ENCODE measurements at regions not wholly inside any gene's neighbourhood (a gene's known extent, or its start where the extent isn't known, plus 50 kb on each side); places are given as distances from the start of the nearest gene placed in this dataset.

DNA sequence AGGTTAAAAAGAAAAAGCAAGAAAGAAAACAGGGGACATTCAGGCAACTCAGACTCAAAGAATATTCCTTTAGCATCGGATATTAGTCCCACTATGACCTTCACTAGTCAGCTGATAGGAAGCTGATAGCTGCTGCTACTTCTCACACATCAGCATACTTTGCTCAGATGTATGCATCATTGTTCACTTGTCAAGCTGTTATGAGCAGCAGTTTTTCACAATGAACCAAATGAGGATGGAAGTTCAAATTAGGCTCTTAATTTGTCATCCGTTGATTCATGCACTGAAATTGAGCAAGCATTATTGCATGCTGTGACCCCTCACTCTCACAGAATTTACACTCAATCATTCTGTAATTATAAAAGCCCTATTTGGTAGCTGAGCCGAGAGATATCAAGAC lies 257.7 kb downstream of the SNX13 start:
- no peaks in the 10 kb centered on the region for H3K9me2 ChIP-seq (ENCODE audit: insufficient read depth)
- no peaks in the 10 kb centered on the region for H3K9me3 ChIP-seq (ENCODE audit: control insufficient read depth in 1 of 2, insufficient read depth in 1 of 2, low read depth in 1 of 2, low read length in 2 of 2)
- no peak for DNase-seq (ENCODE audit: low read depth, low spot score)
- ATAC-seq = no peak
- no peaks in the 10 kb centered on the region for H3K79me2 ChIP-seq (ENCODE audit: insufficient read depth, low read length)
- no peak overlapping the region for H3K9ac ChIP-seq (ENCODE audit: low read length)
- intact Hi-C loops (cut with micrococcal nuclease) = loop anchor here (10.0 kb wide), 1 partner anchor 1992 kb away; no protein-coding TSS in a partner anchor
- H3K4me2 ChIP-seq (ENCODE audit: low read length) = no peak overlapping the region
- no peaks in the 10 kb centered on the region for H3K27me3 ChIP-seq (ENCODE audit: insufficient read depth, low read length)
- no peak for TF ChIP-seq ELF1 (IDR thresholded peaks at IDR 0.05; ENCODE audit: borderline replicate concordance, low read depth)
- TF ChIP-seq, protein P1, sequence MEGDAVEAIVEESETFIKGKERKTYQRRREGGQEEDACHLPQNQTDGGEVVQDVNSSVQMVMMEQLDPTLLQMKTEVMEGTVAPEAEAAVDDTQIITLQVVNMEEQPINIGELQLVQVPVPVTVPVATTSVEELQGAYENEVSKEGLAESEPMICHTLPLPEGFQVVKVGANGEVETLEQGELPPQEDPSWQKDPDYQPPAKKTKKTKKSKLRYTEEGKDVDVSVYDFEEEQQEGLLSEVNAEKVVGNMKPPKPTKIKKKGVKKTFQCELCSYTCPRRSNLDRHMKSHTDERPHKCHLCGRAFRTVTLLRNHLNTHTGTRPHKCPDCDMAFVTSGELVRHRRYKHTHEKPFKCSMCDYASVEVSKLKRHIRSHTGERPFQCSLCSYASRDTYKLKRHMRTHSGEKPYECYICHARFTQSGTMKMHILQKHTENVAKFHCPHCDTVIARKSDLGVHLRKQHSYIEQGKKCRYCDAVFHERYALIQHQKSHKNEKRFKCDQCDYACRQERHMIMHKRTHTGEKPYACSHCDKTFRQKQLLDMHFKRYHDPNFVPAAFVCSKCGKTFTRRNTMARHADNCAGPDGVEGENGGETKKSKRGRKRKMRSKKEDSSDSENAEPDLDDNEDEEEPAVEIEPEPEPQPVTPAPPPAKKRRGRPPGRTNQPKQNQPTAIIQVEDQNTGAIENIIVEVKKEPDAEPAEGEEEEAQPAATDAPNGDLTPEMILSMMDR (IDR thresholded peaks at IDR 0.05 in 2 of 3, conservative IDR thresholded peaks at IDR 0.05 in 1 of 3; ENCODE audit: borderline replicate concordance in 1 of 3, insufficient read depth in 1 of 3, low read depth in 2 of 3, low read length in 2 of 3) = no peak
- TF ChIP-seq SRF (IDR thresholded peaks at IDR 0.05; ENCODE audit: low read depth) = no peak
- H2AFZ ChIP-seq (ENCODE audit: low read depth, low read length, poor library complexity, severe bottlenecking) = no peak overlapping the region
- no peak overlapping the region for H3K27ac ChIP-seq (ENCODE audit: low read depth, low read length)
- BruUV-seq (replicated peaks) = no TSS peak
- H3K4me1 ChIP-seq (ENCODE audit: control insufficient read depth in 1 of 2, insufficient read depth in 2 of 2, low read length in 2 of 2) = no peaks in the 10 kb centered on the region
- POLR2A ChIA-PET = no interaction called here
- RAD21 ChIA-PET (ENCODE audit: low non-redundant PET in 1 of 2, low total read pairs in 2 of 2, uncharacterized antibody in 2 of 2, unreplicated experiment in 2 of 2) = no interaction called here
- no peaks in the 10 kb centered on the region for H3K36me3 ChIP-seq (ENCODE audit: control insufficient read depth in 1 of 2, insufficient read depth in 2 of 2, low read length in 2 of 2)
- no peaks in the 10 kb centered on the region; the same call in 1 of the 2 replicates for H4K20me1 ChIP-seq (ENCODE audit: insufficient read depth)
- CTCF ChIA-PET = interaction anchor here (1.8 to 1.9 kb wide), 2 partner anchors 11 to 700 kb away, joined by 5 to 7 read pairs; no protein-coding TSS in a partner anchor
- H3K4me3 ChIP-seq (replicated peaks in 1 of 2; ENCODE audit: low read depth in 1 of 2, low read length in 2 of 2) = no peak overlapping the region

- H3K27me3 ChIP-seq (ENCODE audit: insufficient read depth, low read length) = no peaks in the 10 kb centered on the region
- H3K4me2 ChIP-seq (ENCODE audit: low read length) = no peak overlapping the region
- CTCF ChIA-PET = no interaction called here
- BruUV-seq (replicated peaks) = no TSS peak
- no peaks in the 10 kb centered on the region for H3K79me2 ChIP-seq (ENCODE audit: insufficient read depth, low read length)
- no peak overlapping the region for H3K4me3 ChIP-seq (replicated peaks in 1 of 2; ENCODE audit: low read depth in 1 of 2, low read length in 2 of 2)
- no peaks in the 10 kb centered on the region for H3K36me3 ChIP-seq (ENCODE audit: control insufficient read depth in 1 of 2, insufficient read depth in 2 of 2, low read length in 2 of 2)
- intact Hi-C loops (cut with micrococcal nuclease) = loop anchor here (10.0 kb wide), 1 partner anchor 1990 kb away; no protein-coding TSS in a partner anchor
- peaks cover 2% of the 10 kb centered on the region; the same call in 1 of the 2 replicates for H3K9me2 ChIP-seq (ENCODE audit: insufficient read depth)
- H3K9ac ChIP-seq (ENCODE audit: low read length) = no peak overlapping the region
- no peak overlapping the region for H3K27ac ChIP-seq (ENCODE audit: low read depth, low read length)
- H4K20me1 ChIP-seq (ENCODE audit: insufficient read depth) = no peaks in the 10 kb centered on the region
- H3K4me1 ChIP-seq (ENCODE audit: control insufficient read depth in 1 of 2, insufficient read depth in 2 of 2, low read length in 2 of 2) = no peaks in the 10 kb centered on the region
- no peak overlapping the region for H2AFZ ChIP-seq (ENCODE audit: low read depth, low read length, poor library complexity, severe bottlenecking)
- no peaks in the 10 kb centered on the region for H3K9me3 ChIP-seq (ENCODE audit: control insufficient read depth in 1 of 2, insufficient read depth in 1 of 2, low read depth in 1 of 2, low read length in 2 of 2)
- POLR2A ChIA-PET = no interaction called here
- DNase-seq (ENCODE audit: low read depth, low spot score) = no peak
- no peak for ATAC-seq
- RAD21 ChIA-PET (ENCODE audit: low non-redundant PET in 1 of 2, low total read pairs in 2 of 2, uncharacterized antibody in 2 of 2, unreplicated experiment in 2 of 2) = no interaction called here
- TF ChIP-seq ATF3 (IDR thresholded peaks at IDR 0.05) (no peak), CBX3 (IDR thresholded peaks at IDR 0.05; ENCODE audit: low read depth) (no peak), ZFX (IDR thresholded peaks at IDR 0.05) (no peak), POLR2A (IDR thresholded peaks at IDR 0.05; ENCODE audit: borderline replicate concordance, extremely low read depth, insufficient read depth, insufficient read length) (no peak), TCF7L2 (IDR thresholded peaks at IDR 0.05; ENCODE audit: borderline replicate concordance, extremely low read depth, insufficient read depth, insufficient read length) (no peak), SP1 (IDR thresholded peaks at IDR 0.05; ENCODE audit: low read depth) (no peak), EZH2 (IDR thresholded peaks at IDR 0.05) (no peak), EZH2phosphoT487 (IDR thresholded peaks at IDR 0.05; ENCODE audit: borderline replicate concordance) (no peak), POLR2AphosphoS5 (IDR thresholded peaks at IDR 0.05; ENCODE audit: low read depth, low read length) (no peak), YY1 (IDR thresholded peaks at IDR 0.05; ENCODE audit: extremely low read depth, insufficient replicate concordance, low read depth, low read length) (no peak)
- TF ChIP-seq, protein P1 (IDR thresholded peaks at IDR 0.05 in 2 of 3, conservative IDR thresholded peaks at IDR 0.05 in 1 of 3; ENCODE audit: borderline replicate concordance in 1 of 3, insufficient read depth in 1 of 3, low read depth in 2 of 3, low read length in 2 of 3) = no peak
- TF ChIP-seq, protein P2, sequence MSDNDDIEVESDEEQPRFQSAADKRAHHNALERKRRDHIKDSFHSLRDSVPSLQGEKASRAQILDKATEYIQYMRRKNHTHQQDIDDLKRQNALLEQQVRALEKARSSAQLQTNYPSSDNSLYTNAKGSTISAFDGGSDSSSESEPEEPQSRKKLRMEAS (IDR thresholded peaks at IDR 0.05) = no peak
These were observed 255.2 kb downstream of the SNX13 start for GRCh38 chr7:17685141-17685540.
